Breast epithelium (tissue), 3 donors: ENCODE measurements at regions not wholly inside any gene's neighbourhood (a gene's known extent, or its start where the extent isn't known, plus 50 kb on each side); places are given as distances from the start of the nearest gene placed in this dataset.

Experiments
- CTCF ChIP-seq, 3 donors: fragments of 450-650 bp; IDR thresholded peaks; one replicate each; pipeline ENCODE4 v1.5.1; 2016 to 2017; ENCODE audit warnings: antibody characterized with exemption in 3 of 3, mild to moderate bottlenecking in 3 of 3, moderate library complexity in 3 of 3
- POLR2A ChIP-seq: fragments of 450-650 bp; IDR thresholded peaks from one replicate; pipeline ENCODE4 v1.6.1; 2016; ENCODE audit warnings: antibody characterized with exemption, mild to moderate bottlenecking, moderate library complexity

DNA sequence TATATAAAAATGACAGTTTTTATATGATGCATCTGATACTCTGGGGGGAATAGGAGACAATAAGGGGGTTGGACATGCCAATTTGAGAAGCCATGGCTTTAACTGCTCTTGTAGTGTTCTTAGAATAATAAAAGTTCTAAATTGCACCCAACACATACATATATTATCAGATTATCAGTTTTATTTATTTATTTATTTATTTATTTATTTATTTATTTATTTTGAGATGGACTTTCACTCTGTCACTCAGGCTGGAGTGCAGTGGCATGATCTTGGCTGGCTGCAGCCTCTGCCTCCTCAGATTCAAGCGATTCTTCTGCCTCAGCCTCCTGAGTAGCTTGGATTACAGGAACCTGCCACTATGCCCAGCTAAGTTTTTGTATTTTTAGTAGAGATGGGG lies 356.8 kb downstream of the TLL1 start:
- no peak for TF ChIP-seq CTCF (IDR thresholded peaks at IDR 0.05)
- TF ChIP-seq POLR2A = no peak
